ENCODE measurements at regions not wholly inside any gene's neighbourhood (a gene's known extent, or its start where the extent isn't known, plus 50 kb on each side); places are given as distances from the start of the nearest gene placed in this dataset.

- no peaks in the 10 kb centered on the region for H3K36me3 ChIP-seq
- H3K4me3 ChIP-seq = no peak overlapping the region
These were observed 205.2 kb downstream of the BMP7 start for GRCh38 chr20:57061051-57061900.

DNA sequence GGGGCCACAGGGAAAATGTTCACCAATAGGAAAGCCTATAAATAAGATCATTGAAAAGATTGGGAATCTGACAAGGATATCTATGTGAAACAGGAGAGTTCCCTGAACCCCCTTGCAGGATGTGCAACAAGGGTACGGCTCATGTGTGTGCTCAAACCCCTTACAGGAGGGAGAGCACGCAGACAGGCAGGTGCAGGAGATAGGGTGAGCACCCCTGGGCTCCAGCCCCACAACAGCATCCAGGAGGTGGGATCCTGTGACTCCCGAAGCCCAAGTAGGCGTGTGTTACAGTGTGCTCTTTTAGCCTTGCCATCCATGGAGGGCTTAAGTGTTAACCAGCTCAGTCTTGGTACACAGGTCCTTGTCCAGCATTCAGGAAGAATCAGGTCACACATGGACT, 204.2 kb downstream of the BMP7 start:
- Histone ChIP-seq H3K27me3 (0 out of 2 replicates have a peak, but pooled peaks cover 6% of the 10 kb centered on the region), H3K9me3 (no peaks in the 10 kb centered on the region), H3K4me2 (no peak overlapping the region), H3K27ac (no peak overlapping the region), H4K20me1 (no peaks in the 10 kb centered on the region), H3K36me3 (no peaks in the 10 kb centered on the region), H3K9ac (no peak overlapping the region), H3K4me3 (no peak overlapping the region), H3K4me1 (peaks cover 16% of the 10 kb centered on the region)
- no peak for TF ChIP-seq Cebpa-rat (IDR thresholded peaks at IDR 0.05)

More at GRCh38 chr20:57061051-57061900, 205.2 kb downstream of the BMP7 start:
- Histone ChIP-seq H3K9me3 (no peaks in the 10 kb centered on the region), H3K27me3 (peaks cover 10% of the 10 kb centered on the region; the same call in 1 of the 2 replicates), H4K20me1 (no peaks in the 10 kb centered on the region), H3K4me2 (no peak overlapping the region), H3K4me1 (peaks cover 11% of the 10 kb centered on the region), H3K9ac (no peak overlapping the region), H3K27ac (no peak overlapping the region)
- no peak for TF ChIP-seq Cebpa-rat (IDR thresholded peaks at IDR 0.05)

DNA sequence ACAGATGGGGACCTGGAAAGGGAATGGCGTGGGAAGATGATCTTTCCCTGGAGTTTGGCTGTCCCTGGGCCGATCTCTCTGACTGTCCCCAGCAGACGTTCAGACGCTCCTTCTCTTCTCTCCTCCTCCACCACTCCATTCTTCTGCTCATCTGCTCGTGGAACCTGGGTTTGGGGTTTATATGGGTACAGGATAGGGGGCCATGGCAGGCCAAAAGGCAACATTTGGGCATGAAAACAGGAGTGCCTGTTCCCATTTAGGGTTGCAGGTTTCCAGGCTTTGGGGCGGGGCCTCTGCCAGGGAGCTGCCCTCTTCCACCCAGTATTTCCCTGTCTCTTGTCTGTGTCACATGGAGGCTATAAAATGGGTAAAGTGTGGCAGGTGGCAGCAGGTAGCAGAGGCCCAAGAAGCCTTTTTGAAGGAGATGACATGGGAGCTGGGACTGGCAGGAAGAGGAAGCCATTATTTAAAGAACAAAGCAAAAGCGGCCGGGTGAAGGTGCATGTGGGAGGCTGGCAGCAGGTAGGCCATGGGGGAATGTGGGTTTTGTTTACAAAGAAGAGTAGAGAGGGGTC, 203.7 kb downstream of the BMP7 start:
- no peaks in the 10 kb centered on the region for H3K9me3 ChIP-seq
- H3K27ac ChIP-seq = no peak overlapping the region
- no peak for TF ChIP-seq Cebpa-rat (IDR thresholded peaks at IDR 0.05)
- H4K20me1 ChIP-seq = no peaks in the 10 kb centered on the region
- no peaks in the 10 kb centered on the region for H3K36me3 ChIP-seq
- H3K4me3 ChIP-seq = no peak overlapping the region
- H3K4me2 ChIP-seq = no peak overlapping the region
- no peak overlapping the region for H3K9ac ChIP-seq
- 0 out of 2 replicates have a peak, but pooled peaks cover 6% of the 10 kb centered on the region for H3K27me3 ChIP-seq
- peaks cover 16% of the 10 kb centered on the region for H3K4me1 ChIP-seq

- Histone ChIP-seq H3K27me3 (0 out of 2 replicates have a peak, but pooled peaks cover 6% of the 10 kb centered on the region), H3K27ac (no peak overlapping the region), H4K20me1 (no peaks in the 10 kb centered on the region), H3K4me3 (no peak overlapping the region), H3K4me1 (0 out of 2 replicates have a peak, but pooled peaks cover 6% of the 10 kb centered on the region), H3K36me3 (no peaks in the 10 kb centered on the region), H3K9me3 (no peaks in the 10 kb centered on the region), H3K4me2 (no peak overlapping the region), H3K9ac (no peak overlapping the region)
- TF ChIP-seq Cebpa-rat (IDR thresholded peaks at IDR 0.05) = no peak
These were observed 201.6 kb downstream of the BMP7 start for GRCh38 chr20:57064836-57065235.

- no peak overlapping the region for H3K27ac ChIP-seq
- no peaks in the 10 kb centered on the region for H3K9me3 ChIP-seq
- no peaks in the 10 kb centered on the region for H3K36me3 ChIP-seq
- H3K27me3 ChIP-seq = peaks cover 13% of the 10 kb centered on the region
- H3K4me1 ChIP-seq = 0 out of 2 replicates have a peak, but pooled peaks cover 6% of the 10 kb centered on the region
- TF ChIP-seq Cebpa-rat (IDR thresholded peaks at IDR 0.05) = no peak
- no peaks in the 10 kb centered on the region for H4K20me1 ChIP-seq
- H3K4me2 ChIP-seq = no peak overlapping the region
- no peak overlapping the region for H3K4me3 ChIP-seq
- H3K9ac ChIP-seq = no peak overlapping the region
These were observed 200.8 kb downstream of the BMP7 start for GRCh38 chr20:57065646-57066045.

GRCh38 chr20:57066126-57066900, 200.1 kb downstream of the BMP7 start:
- no peak overlapping the region for H3K4me2 ChIP-seq
- no peak overlapping the region for H3K9ac ChIP-seq
- no peak overlapping the region for H3K27ac ChIP-seq
- H3K4me3 ChIP-seq = no peak overlapping the region
- no peaks in the 10 kb centered on the region for H4K20me1 ChIP-seq
- 0 out of 2 replicates have a peak, but pooled peaks cover 6% of the 10 kb centered on the region for H3K4me1 ChIP-seq
- no peaks in the 10 kb centered on the region for H3K9me3 ChIP-seq
- H3K36me3 ChIP-seq = no peaks in the 10 kb centered on the region
- TF ChIP-seq Cebpa-rat (IDR thresholded peaks at IDR 0.05) = no peak
- peaks cover 19% of the 10 kb centered on the region for H3K27me3 ChIP-seq

GRCh38 chr20:57069442-57069841, 197.0 kb downstream of the BMP7 start:
- no peak overlapping the region for H3K27ac ChIP-seq
- no peak overlapping the region for H3K4me2 ChIP-seq
- no peaks in the 10 kb centered on the region for H3K9me3 ChIP-seq
- H3K4me3 ChIP-seq = no peak overlapping the region
- TF ChIP-seq Cebpa-rat (IDR thresholded peaks at IDR 0.05) = no peak
- no peaks in the 10 kb centered on the region for H4K20me1 ChIP-seq
- no peaks in the 10 kb centered on the region for H3K36me3 ChIP-seq
- H3K4me1 ChIP-seq = 0 out of 2 replicates have a peak, but pooled peaks cover 6% of the 10 kb centered on the region
- H3K27me3 ChIP-seq = peaks cover 29% of the 10 kb centered on the region
- H3K9ac ChIP-seq = no peak overlapping the region

DNA sequence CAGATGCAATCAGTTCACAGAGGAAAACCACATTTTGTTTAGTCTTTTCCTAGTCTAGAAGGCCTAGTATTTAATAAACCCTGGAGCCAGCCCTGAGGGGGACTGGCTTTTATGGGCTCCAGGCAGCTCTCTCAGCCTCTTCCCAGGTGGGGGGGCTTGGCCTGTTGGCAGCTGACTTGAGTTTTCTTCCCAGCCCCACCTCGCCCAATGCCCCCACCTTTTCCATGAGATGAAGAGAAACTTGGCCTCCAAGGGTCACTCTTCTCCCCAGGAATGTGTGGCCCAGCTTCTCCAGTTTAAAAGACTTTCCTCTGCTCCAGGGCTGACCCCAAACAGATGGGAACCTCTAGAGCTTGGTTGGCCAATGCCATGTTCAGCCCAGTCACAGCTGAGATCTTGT, 196.1 kb downstream of the BMP7 start:
- H3K36me3 ChIP-seq = no peaks in the 10 kb centered on the region

DNA sequence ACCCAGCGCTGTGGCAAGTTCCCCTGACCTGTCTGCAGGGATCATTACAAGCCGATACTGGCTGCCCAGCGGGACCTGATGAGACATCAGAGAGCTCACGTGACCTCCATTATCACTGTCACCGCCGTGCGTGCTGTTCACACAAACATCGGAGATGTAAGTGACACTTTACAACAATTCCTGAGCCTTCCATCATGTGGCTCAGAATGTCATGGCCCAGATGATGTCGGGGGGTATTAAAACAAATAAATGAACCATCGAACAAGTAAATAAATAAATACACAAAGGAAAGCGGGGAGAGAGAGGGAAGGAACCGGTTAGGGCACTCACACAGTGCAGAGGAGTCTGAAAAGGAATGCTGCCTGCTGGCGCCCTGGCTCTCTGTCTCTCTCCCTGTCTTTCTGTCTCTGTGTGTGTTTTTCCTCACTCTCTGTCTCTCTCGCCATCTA, 195.1 kb downstream of the BMP7 start:
- no peak overlapping the region for H3K4me2 ChIP-seq
- H3K9ac ChIP-seq = no peak overlapping the region
- no peak overlapping the region for H3K4me3 ChIP-seq
- H4K20me1 ChIP-seq = no peaks in the 10 kb centered on the region
- peaks cover 29% of the 10 kb centered on the region for H3K27me3 ChIP-seq
- no peaks in the 10 kb centered on the region for H3K36me3 ChIP-seq
- peaks cover 15% of the 10 kb centered on the region for H3K9me3 ChIP-seq
- no peak overlapping the region for H3K27ac ChIP-seq
- 0 out of 2 replicates have a peak, but pooled peaks cover 6% of the 10 kb centered on the region for H3K4me1 ChIP-seq
- TF ChIP-seq Cebpa-rat (IDR thresholded peaks at IDR 0.05) = no peak

More for the DNA sequence above, 196.1 kb downstream of the BMP7 start:
- H3K4me3 ChIP-seq = no peak overlapping the region
- no peak overlapping the region for H3K9ac ChIP-seq
- peaks cover 29% of the 10 kb centered on the region for H3K27me3 ChIP-seq
- H4K20me1 ChIP-seq = no peaks in the 10 kb centered on the region
- no peak overlapping the region for H3K27ac ChIP-seq
- H3K4me1 ChIP-seq = 0 out of 2 replicates have a peak, but pooled peaks cover 6% of the 10 kb centered on the region
- TF ChIP-seq Cebpa-rat (IDR thresholded peaks at IDR 0.05) = no peak
- no peak overlapping the region for H3K4me2 ChIP-seq
- peaks cover 4% of the 10 kb centered on the region; the same call in 1 of the 2 replicates for H3K9me3 ChIP-seq

Measured in BLaER1 (cell line).